Progenitor cell of endocrine pancreas (in vitro differentiated cells): ENCODE measurements at regions not wholly inside any gene's neighbourhood (a gene's known extent, or its start where the extent isn't known, plus 50 kb on each side); places are given as distances from the start of the nearest gene placed in this dataset.

Source experiments
- DNase-seq: peaks from one replicate; pipeline ENCODE4 v3.0.0; 2021; ENCODE audit warnings: low spot score; ENCODE audit not compliant: unreplicated experiment
- H3K27ac Mint-ChIP-seq: 2 replicates; pipeline ENCODE4 v1.8.0; 2021; ENCODE audit warnings: mild to moderate bottlenecking, moderate library complexity, mixed read lengths
- H3K27me3 Mint-ChIP-seq: 2 replicates; pipeline ENCODE4 v1.8.0; 2021; ENCODE audit warnings: mixed read lengths
- H3K36me3 Mint-ChIP-seq: 2 replicates; pipeline ENCODE4 v1.8.0; 2022; ENCODE audit warnings: mixed read lengths; ENCODE audit not compliant: insufficient read depth
- H3K4me1 Mint-ChIP-seq: 2 replicates; pipeline ENCODE4 v1.8.0; 2021; ENCODE audit warnings: low read depth, mixed read lengths
- H3K4me3 Mint-ChIP-seq: 2 replicates; pipeline ENCODE4 v1.8.0; 2021; ENCODE audit warnings: low read depth, mild to moderate bottlenecking, moderate library complexity, mixed read lengths
- H3K9me3 Mint-ChIP-seq: 2 replicates; pipeline ENCODE4 v1.8.0; 2021; ENCODE audit warnings: low read depth, mixed read lengths
- CTCF ChIP-seq: fragments of 200-600 bp; sonication (generic); IDR thresholded peaks from one replicate; pipeline ENCODE4 v1.5.0; 2021; ENCODE audit warnings: antibody characterized with exemption, mild to moderate bottlenecking; ENCODE audit not compliant: unreplicated experiment

GRCh38 chr3:80142714-80143113 lies 374.9 kb upstream of the ROBO1 start:
- Mint-ChIP-seq H3K4me3 (no peak overlapping the region), H3K27me3 (no peaks in the 10 kb centered on the region), H3K4me1 (peaks cover 5% of the 10 kb centered on the region), H3K9me3 (peaks cover 21% of the 10 kb centered on the region), H3K36me3 (no peaks in the 10 kb centered on the region), H3K27ac (no peak overlapping the region)
- no peak for TF ChIP-seq CTCF
- no peak for DNase-seq

GRCh38 chr3:80141557-80141956 lies 373.8 kb upstream of the ROBO1 start:
- no peaks in the 10 kb centered on the region for H3K27me3 Mint-ChIP-seq

GRCh38 chr3:80116281-80116680 lies 348.5 kb upstream of the ROBO1 start:
- H3K27me3 Mint-ChIP-seq = no peaks in the 10 kb centered on the region
- H3K36me3 Mint-ChIP-seq = no peaks in the 10 kb centered on the region
- DNase-seq = no peak
- no peak overlapping the region for H3K4me3 Mint-ChIP-seq
- H3K9me3 Mint-ChIP-seq = peaks cover 4% of the 10 kb centered on the region
- TF ChIP-seq CTCF = no peak
- H3K27ac Mint-ChIP-seq = no peak overlapping the region
- H3K4me1 Mint-ChIP-seq = peaks cover 6% of the 10 kb centered on the region

More at GRCh38 chr3:80141557-80141956, 373.8 kb upstream of the ROBO1 start:
- H3K9me3 Mint-ChIP-seq = peaks cover 21% of the 10 kb centered on the region
- no peak for TF ChIP-seq CTCF
- H3K27ac Mint-ChIP-seq = no peak overlapping the region
- peaks cover 9% of the 10 kb centered on the region for H3K4me1 Mint-ChIP-seq
- no peaks in the 10 kb centered on the region for H3K36me3 Mint-ChIP-seq
- no peak for DNase-seq
- H3K4me3 Mint-ChIP-seq = no peak overlapping the region

GRCh38 chr3:80114694-80115093 lies 346.9 kb upstream of the ROBO1 start:
- H3K4me1 Mint-ChIP-seq = peaks cover 6% of the 10 kb centered on the region
- no peak overlapping the region for H3K4me3 Mint-ChIP-seq

GRCh38 chr3:80113331-80113730 lies 345.5 kb upstream of the ROBO1 start:
- Mint-ChIP-seq H3K27me3 (no peaks in the 10 kb centered on the region), H3K36me3 (no peaks in the 10 kb centered on the region), H3K27ac (no peak overlapping the region), H3K9me3 (peaks cover 4% of the 10 kb centered on the region), H3K4me1 (peaks cover 6% of the 10 kb centered on the region), H3K4me3 (no peak overlapping the region)
- no peak for DNase-seq
- no peak for TF ChIP-seq CTCF

More at GRCh38 chr3:80114694-80115093, 346.9 kb upstream of the ROBO1 start:
- H3K9me3 Mint-ChIP-seq = peaks cover 4% of the 10 kb centered on the region
- no peak for TF ChIP-seq CTCF
- H3K36me3 Mint-ChIP-seq = no peaks in the 10 kb centered on the region
- no peak overlapping the region for H3K27ac Mint-ChIP-seq
- no peaks in the 10 kb centered on the region for H3K27me3 Mint-ChIP-seq
- no peak for DNase-seq
